ENCODE measurements at regions not wholly inside any gene's neighbourhood (a gene's known extent, or its start where the extent isn't known, plus 50 kb on each side); places are given as distances from the start of the nearest gene placed in this dataset.

DNA sequence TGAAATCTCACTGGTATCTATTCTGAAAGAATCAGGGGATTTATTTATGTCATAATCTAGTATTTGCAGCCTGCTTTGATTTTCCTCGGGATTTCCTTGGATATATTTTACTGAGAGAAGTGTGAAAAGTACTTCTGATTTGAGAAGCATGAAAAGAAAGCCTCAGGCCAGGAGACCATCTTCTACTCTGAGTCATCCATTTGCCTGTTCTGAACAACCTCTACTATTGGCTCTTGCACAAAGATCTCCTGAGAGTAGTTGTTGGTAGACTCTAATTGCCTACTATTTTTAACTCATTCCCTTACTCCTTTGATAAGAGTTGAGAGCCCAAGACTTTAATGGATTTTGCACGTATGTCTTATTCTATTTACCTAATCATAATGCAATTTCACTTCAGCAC, 318.9 kb downstream of the BCHE start:
- no peak overlapping the region for H3K4me2 ChIP-seq (ENCODE audit: low read length)
- no peaks in the 10 kb centered on the region for H3K36me3 ChIP-seq (ENCODE audit: control insufficient read depth in 1 of 2, insufficient read depth in 2 of 2, low read length in 2 of 2)
- no peaks in the 10 kb centered on the region for H3K27me3 ChIP-seq (ENCODE audit: insufficient read depth, low read length)
- H3K27ac ChIP-seq (ENCODE audit: low read depth, low read length), result no peak overlapping the region
- no peaks in the 10 kb centered on the region for H3K9me2 ChIP-seq (ENCODE audit: insufficient read depth)
- ChIA-PET RAD21 (ENCODE audit: low non-redundant PET in 1 of 2, low total read pairs in 2 of 2, uncharacterized antibody in 2 of 2, unreplicated experiment in 2 of 2) (no interaction called here), CTCF (no interaction called here), POLR2A (no interaction called here)
- peaks cover 0 to 7% of the 10 kb centered on the region in 2 experiments; a peak in 2 of 4 replicates for H3K4me1 ChIP-seq (ENCODE audit: control insufficient read depth in 1 of 2, insufficient read depth in 2 of 2, low read length in 2 of 2)
- DNase-seq (ENCODE audit: low read depth, low spot score) (no peak), ATAC-seq (no peak)
- peak overlapping the region; percentile 22 for H2AFZ ChIP-seq (ENCODE audit: low read depth, low read length, poor library complexity, severe bottlenecking)
- no peak overlapping the region for H3K4me3 ChIP-seq (replicated peaks in 1 of 2; ENCODE audit: low read depth in 1 of 2, low read length in 2 of 2)
- TF ChIP-seq SP1 (IDR thresholded peaks at IDR 0.05; ENCODE audit: low read depth), result no peak
- TF ChIP-seq POLR2AphosphoS5 (IDR thresholded peaks at IDR 0.05; ENCODE audit: low read depth, low read length), result no peak
- TF ChIP-seq EZH2phosphoT487 (IDR thresholded peaks at IDR 0.05; ENCODE audit: borderline replicate concordance), result no peak
- TF ChIP-seq SIN3A (IDR thresholded peaks at IDR 0.05; ENCODE audit: low read depth), result no peak
- no peak for TF ChIP-seq JUND (IDR thresholded peaks at IDR 0.05)
- TF ChIP-seq, protein P1, sequence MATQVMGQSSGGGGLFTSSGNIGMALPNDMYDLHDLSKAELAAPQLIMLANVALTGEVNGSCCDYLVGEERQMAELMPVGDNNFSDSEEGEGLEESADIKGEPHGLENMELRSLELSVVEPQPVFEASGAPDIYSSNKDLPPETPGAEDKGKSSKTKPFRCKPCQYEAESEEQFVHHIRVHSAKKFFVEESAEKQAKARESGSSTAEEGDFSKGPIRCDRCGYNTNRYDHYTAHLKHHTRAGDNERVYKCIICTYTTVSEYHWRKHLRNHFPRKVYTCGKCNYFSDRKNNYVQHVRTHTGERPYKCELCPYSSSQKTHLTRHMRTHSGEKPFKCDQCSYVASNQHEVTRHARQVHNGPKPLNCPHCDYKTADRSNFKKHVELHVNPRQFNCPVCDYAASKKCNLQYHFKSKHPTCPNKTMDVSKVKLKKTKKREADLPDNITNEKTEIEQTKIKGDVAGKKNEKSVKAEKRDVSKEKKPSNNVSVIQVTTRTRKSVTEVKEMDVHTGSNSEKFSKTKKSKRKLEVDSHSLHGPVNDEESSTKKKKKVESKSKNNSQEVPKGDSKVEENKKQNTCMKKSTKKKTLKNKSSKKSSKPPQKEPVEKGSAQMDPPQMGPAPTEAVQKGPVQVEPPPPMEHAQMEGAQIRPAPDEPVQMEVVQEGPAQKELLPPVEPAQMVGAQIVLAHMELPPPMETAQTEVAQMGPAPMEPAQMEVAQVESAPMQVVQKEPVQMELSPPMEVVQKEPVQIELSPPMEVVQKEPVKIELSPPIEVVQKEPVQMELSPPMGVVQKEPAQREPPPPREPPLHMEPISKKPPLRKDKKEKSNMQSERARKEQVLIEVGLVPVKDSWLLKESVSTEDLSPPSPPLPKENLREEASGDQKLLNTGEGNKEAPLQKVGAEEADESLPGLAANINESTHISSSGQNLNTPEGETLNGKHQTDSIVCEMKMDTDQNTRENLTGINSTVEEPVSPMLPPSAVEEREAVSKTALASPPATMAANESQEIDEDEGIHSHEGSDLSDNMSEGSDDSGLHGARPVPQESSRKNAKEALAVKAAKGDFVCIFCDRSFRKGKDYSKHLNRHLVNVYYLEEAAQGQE (IDR thresholded peaks at IDR 0.05; ENCODE audit: low read depth), result no peak
- TF ChIP-seq SRF (IDR thresholded peaks at IDR 0.05; ENCODE audit: low read depth), result no peak
- TF ChIP-seq FOSL1 (IDR thresholded peaks at IDR 0.05; ENCODE audit: low read depth), result no peak
- no peak for TF ChIP-seq CBX3 (IDR thresholded peaks at IDR 0.05; ENCODE audit: low read depth)
- H4K20me1 ChIP-seq (ENCODE audit: insufficient read depth), result no peaks in the 10 kb centered on the region
- H3K9me3 ChIP-seq (ENCODE audit: control insufficient read depth in 1 of 2, insufficient read depth in 1 of 2, low read depth in 1 of 2, low read length in 2 of 2), result no peaks in the 10 kb centered on the region
- intact Hi-C loops (cut with micrococcal nuclease), result no loop called here
- H3K79me2 ChIP-seq (ENCODE audit: insufficient read depth, low read length), result no peaks in the 10 kb centered on the region
- no TSS peak for BruUV-seq (replicated peaks)
- H3K9ac ChIP-seq (ENCODE audit: low read length), result no peak overlapping the region
